Gastroesophageal sphincter (tissue), 4 donors: ENCODE measurements at regions not wholly inside any gene's neighbourhood (a gene's known extent, or its start where the extent isn't known, plus 50 kb on each side); places are given as distances from the start of the nearest gene placed in this dataset.

Experiments
- ATAC-seq: fragments of 150-250 bp; one replicate; pipeline ENCODE4 v1.9.1; 2016; ENCODE audit warnings: mild to moderate bottlenecking, moderate library complexity
- H3K27ac ChIP-seq, 4 donors: fragments of 200-600 bp; sonication (generic) in 3 of 4; 1 replicate in 3 of 4; 2 replicates in 1 of 4; pipeline ENCODE4 v1.5.1; 2016 to 2019
- H3K27me3 ChIP-seq: fragments of 200-600 bp; sonication (generic); one replicate; pipeline ENCODE4 v1.5.1; 2019
- H3K36me3 ChIP-seq, 2 donors: fragments of 200-600 bp; sonication (generic); one replicate each; pipeline ENCODE4 v1.5.1; 2019; ENCODE audit warnings: control low read depth in 1 of 2
- H3K4me1 ChIP-seq, 3 donors: fragments of 200-600 bp; sonication (generic); 1 replicate in 2 of 3; 2 replicates in 1 of 3; pipeline ENCODE4 v1.5.1; 2016 to 2019; ENCODE audit warnings: control low read depth in 2 of 3
- H3K4me3 ChIP-seq, 2 donors: fragments of 200-600 bp; sonication (generic); one replicate each; pipeline ENCODE4 v1.5.1; 2019; ENCODE audit warnings: mild to moderate bottlenecking in 1 of 2, moderate library complexity in 1 of 2
- H3K9me3 ChIP-seq, 3 donors: fragments of 200-600 bp; sonication (generic); one replicate each; pipeline ENCODE4 v1.5.1; 2017 to 2019; ENCODE audit warnings: control low read depth in 2 of 3
- EP300 ChIP-seq: sonication (generic); formaldehyde crosslinking; IDR thresholded peaks from one replicate; pipeline ENCODE4 v1.6.1; 2017; ENCODE audit warnings: antibody characterized with exemption, mild to moderate bottlenecking
- POLR2A ChIP-seq, 2 donors: fragments of 450-650 bp; IDR thresholded peaks; one replicate each; pipeline ENCODE4 v1.6.1; 2017; ENCODE audit warnings: antibody characterized with exemption in 2 of 2, mild to moderate bottlenecking in 2 of 2, moderate library complexity in 1 of 2
- POLR2AphosphoS5 ChIP-seq: sonication (generic); formaldehyde crosslinking; IDR thresholded peaks from one replicate; pipeline ENCODE4 v1.6.1; 2017; ENCODE audit warnings: antibody characterized with exemption
- WGBS, 2 donors: methylation state at CpG; one replicate each; pipeline ENCODE4 v1.1.5; 2018; ENCODE audit warnings: low coverage in 1 of 2; 5-methylcytosine and 5-hydroxymethylcytosine counted together
- TF ChIP-seq, protein P1 (sequence below), 4 experiments: fragments of 200-600 bp in 2 of 4; fragments of 450-650 bp in 2 of 4; sonication (generic) in 1 of 4; IDR thresholded peaks; one replicate each; pipeline ENCODE4 v1.5.1; 2017 to 2019; ENCODE audit warnings: antibody characterized with exemption in 4 of 4, mild to moderate bottlenecking in 2 of 4, moderate library complexity in 2 of 4

GRCh38 chr5:112625689-112626438, 111.8 kb upstream of the APC start:
- Histone ChIP-seq H3K9me3 (no peaks in the 10 kb centered on the region), H3K4me3 (no peak overlapping the region), H3K27me3 (no peaks in the 10 kb centered on the region), H3K36me3 (no peaks in the 10 kb centered on the region), H3K4me1 (peaks cover 0 to 6% (median 0%) of the 10 kb centered on the region in 3 donors), H3K27ac (no peak overlapping the region)
- TF ChIP-seq POLR2A (IDR thresholded peaks at IDR 0.05): no peak
- TF ChIP-seq, protein P1, sequence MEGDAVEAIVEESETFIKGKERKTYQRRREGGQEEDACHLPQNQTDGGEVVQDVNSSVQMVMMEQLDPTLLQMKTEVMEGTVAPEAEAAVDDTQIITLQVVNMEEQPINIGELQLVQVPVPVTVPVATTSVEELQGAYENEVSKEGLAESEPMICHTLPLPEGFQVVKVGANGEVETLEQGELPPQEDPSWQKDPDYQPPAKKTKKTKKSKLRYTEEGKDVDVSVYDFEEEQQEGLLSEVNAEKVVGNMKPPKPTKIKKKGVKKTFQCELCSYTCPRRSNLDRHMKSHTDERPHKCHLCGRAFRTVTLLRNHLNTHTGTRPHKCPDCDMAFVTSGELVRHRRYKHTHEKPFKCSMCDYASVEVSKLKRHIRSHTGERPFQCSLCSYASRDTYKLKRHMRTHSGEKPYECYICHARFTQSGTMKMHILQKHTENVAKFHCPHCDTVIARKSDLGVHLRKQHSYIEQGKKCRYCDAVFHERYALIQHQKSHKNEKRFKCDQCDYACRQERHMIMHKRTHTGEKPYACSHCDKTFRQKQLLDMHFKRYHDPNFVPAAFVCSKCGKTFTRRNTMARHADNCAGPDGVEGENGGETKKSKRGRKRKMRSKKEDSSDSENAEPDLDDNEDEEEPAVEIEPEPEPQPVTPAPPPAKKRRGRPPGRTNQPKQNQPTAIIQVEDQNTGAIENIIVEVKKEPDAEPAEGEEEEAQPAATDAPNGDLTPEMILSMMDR (IDR thresholded peaks at IDR 0.05): no peak
- TF ChIP-seq EP300: no peak
- no peak for TF ChIP-seq POLR2AphosphoS5
- no peak for ATAC-seq
- 36 to 57% methylated on average over 4 of the region's 4 CpGs for whole genome bisulfite sequencing, 2 donors

- TF ChIP-seq, protein P1 (IDR thresholded peaks at IDR 0.05): no peak
- TF ChIP-seq POLR2AphosphoS5 (no peak), POLR2A (IDR thresholded peaks at IDR 0.05) (no peak), EP300 (no peak)
- no peaks in the 10 kb centered on the region for H3K36me3 ChIP-seq
- H3K9me3 ChIP-seq: no peaks in the 10 kb centered on the region
- ATAC-seq: no peak
- 66 to 73% methylated on average over 4 of the region's 4 CpGs for WGBS, 2 donors
- no peak overlapping the region for H3K4me3 ChIP-seq
- H3K4me1 ChIP-seq: peaks cover 0 to 6% (median 0%) of the 10 kb centered on the region in 3 donors
- no peaks in the 10 kb centered on the region for H3K27me3 ChIP-seq
- no peak overlapping the region for H3K27ac ChIP-seq
These were observed 111.0 kb upstream of the APC start for GRCh38 chr5:112626715-112627114.

DNA sequence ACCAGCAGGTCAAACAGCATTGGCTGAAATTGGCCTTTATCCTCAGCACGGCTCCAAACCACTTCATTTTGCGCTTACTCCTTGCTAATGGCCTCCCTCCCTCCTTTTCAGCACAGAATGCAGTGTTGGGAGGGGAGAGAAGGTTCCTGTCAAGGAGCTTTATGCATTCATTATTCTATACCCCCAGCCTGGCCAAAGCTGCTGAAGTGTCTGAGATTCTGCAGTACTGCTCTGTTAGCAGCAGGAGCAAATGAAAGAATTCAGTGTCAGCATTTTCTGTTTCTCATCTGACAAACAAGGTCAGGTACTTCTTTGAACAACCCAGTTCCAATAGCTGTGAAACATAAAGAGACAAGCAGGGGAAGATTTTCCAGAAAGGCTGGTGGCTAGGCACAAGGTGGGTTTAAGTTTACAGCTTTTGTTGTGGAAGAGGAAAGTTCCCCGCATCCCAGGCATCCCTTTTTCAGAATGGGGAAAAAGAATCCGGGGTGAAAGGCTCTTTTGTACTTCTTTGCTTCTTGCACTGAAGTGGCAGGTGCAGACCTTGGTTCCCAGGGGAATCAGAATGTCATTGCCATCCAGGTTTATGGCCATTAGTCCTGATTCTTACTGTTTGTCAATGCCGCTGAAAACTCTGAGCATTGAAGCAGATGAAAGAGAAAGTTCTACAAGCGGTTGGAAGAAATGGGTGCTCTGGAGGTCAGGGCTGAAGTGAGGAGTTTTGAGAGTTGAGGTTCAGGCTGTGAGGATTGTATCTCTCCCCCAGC, 109.3 kb upstream of the APC start:
- H3K4me1 ChIP-seq: peaks cover 0 to 6% (median 0%) of the 10 kb centered on the region in 3 donors
- WGBS, 2 donors: 53 to 80% methylated on average over 3 to 6 of the region's 6 CpGs
- no peak overlapping the region for H3K4me3 ChIP-seq
- H3K27ac ChIP-seq: no peak overlapping the region
- H3K9me3 ChIP-seq: no peaks in the 10 kb centered on the region
- TF ChIP-seq, protein P1 (IDR thresholded peaks at IDR 0.05): no peak
- no peak for TF ChIP-seq POLR2AphosphoS5
- no peaks in the 10 kb centered on the region for H3K27me3 ChIP-seq
- no peak for ATAC-seq
- H3K36me3 ChIP-seq: no peaks in the 10 kb centered on the region

GRCh38 chr5:112630246-112631009, 107.3 kb upstream of the APC start:
- Histone ChIP-seq H3K36me3 (no peaks in the 10 kb centered on the region), H3K9me3 (no peaks in the 10 kb centered on the region), H3K4me1 (peaks cover 0 to 6% (median 0%) of the 10 kb centered on the region in 3 donors), H3K4me3 (no peak overlapping the region), H3K27ac (no peak overlapping the region), H3K27me3 (no peaks in the 10 kb centered on the region)
- TF ChIP-seq EP300 (no peak), POLR2A (IDR thresholded peaks at IDR 0.05) (no peak), POLR2AphosphoS5 (no peak)
- TF ChIP-seq, protein P1 (IDR thresholded peaks at IDR 0.05): no peak
- 64 to 78% methylated on average over 3 of the region's 3 CpGs for WGBS, 2 donors
- no peak for ATAC-seq
